ENCODE measurements at regions not wholly inside any gene's neighbourhood (a gene's known extent, or its start where the extent isn't known, plus 50 kb on each side); places are given as distances from the start of the nearest gene placed in this dataset.

- TF ChIP-seq TEAD4 (IDR thresholded peaks at IDR 0.05; ENCODE audit: borderline replicate concordance, insufficient read depth): no peak
- TF ChIP-seq NRF1 (IDR thresholded peaks at IDR 0.05; ENCODE audit: low read depth, low read length): no peak
- no peak for TF ChIP-seq USF1 (IDR thresholded peaks at IDR 0.05; ENCODE audit: borderline replicate concordance, low read depth)
- TF ChIP-seq CTCF (IDR thresholded peaks at IDR 0.05): no peak
- no peak for TF ChIP-seq TAF1 (IDR thresholded peaks at IDR 0.05; ENCODE audit: borderline replicate concordance, low read depth, low read length)
- no peak for TF ChIP-seq EZH2phosphoT487 (IDR thresholded peaks at IDR 0.05; ENCODE audit: borderline replicate concordance, low read depth)
- TF ChIP-seq SIN3A (IDR thresholded peaks at IDR 0.05; ENCODE audit: borderline replicate concordance, low read depth, low read length): no peak
- no peak for TF ChIP-seq FOXJ3 (CRISPR knock-in tag; IDR thresholded peaks at IDR 0.05)
- no peak for TF ChIP-seq POLR2AphosphoS5 (IDR thresholded peaks at IDR 0.05; ENCODE audit: low read depth, low read length)
- no peak for TF ChIP-seq GABPA (IDR thresholded peaks at IDR 0.05; ENCODE audit: low read depth)
- no peak for TF ChIP-seq MXI1 (IDR thresholded peaks at IDR 0.05; ENCODE audit: low read depth, low read length)
- TF ChIP-seq USF2 (IDR thresholded peaks at IDR 0.05; ENCODE audit: borderline replicate concordance, low read depth, low read length): no peak
Observed at GRCh38 chr16:82350560-82350959, 180.5 kb upstream of the MPHOSPH6 start.

Measured in SK-N-SH (cell line).